Endothelial cell of umbilical vein (primary cell): ENCODE measurements at regions not wholly inside any gene's neighbourhood (a gene's known extent, or its start where the extent isn't known, plus 50 kb on each side); places are given as distances from the start of the nearest gene placed in this dataset.

Source experiments
- EZH2 ChIP-seq: IDR thresholded peaks from 2 replicates; pipeline ENCODE4 v1.6.1; 2012; ENCODE audit warnings: borderline replicate concordance, low read depth, mild to moderate bottlenecking, moderate library complexity, low read length, inconsistent platforms; ENCODE audit not compliant: severe bottlenecking
- JUN ChIP-seq: IDR thresholded peaks from 2 replicates; pipeline ENCODE4 v1.6.1; 2011; ENCODE audit warnings: borderline replicate concordance, low read depth; ENCODE audit not compliant: insufficient read length, insufficient read depth
- MYC ChIP-seq: IDR thresholded peaks from one replicate; pipeline ENCODE4 v1.6.1; 2011; ENCODE audit warnings: mild to moderate bottlenecking, low read depth, low read length
- POLR2A ChIP-seq: IDR thresholded peaks from 2 replicates; pipeline ENCODE4 v1.6.1; 2012; ENCODE audit warnings: low read depth, mild to moderate bottlenecking, control low read depth, low read length
- POLR2AphosphoS5 ChIP-seq: IDR thresholded peaks from 2 replicates; pipeline ENCODE4 v1.6.1; 2012; ENCODE audit warnings: low read depth, mild to moderate bottlenecking, control low read depth, low read length, moderate library complexity; ENCODE audit not compliant: insufficient read depth
- TF ChIP-seq, protein P1 (sequence below), 2 donors: IDR thresholded peaks; 1 replicate in 1 of 2; 2 replicates in 1 of 2; pipeline ENCODE4 v1.5.1; 2011; ENCODE audit warnings: low read length in 2 of 2, mild to moderate bottlenecking in 2 of 2, moderate library complexity in 2 of 2, control low read depth in 1 of 2, inconsistent platforms in 1 of 2, low read depth in 1 of 2; ENCODE audit not compliant: insufficient read depth in 1 of 2; ENCODE audit errors: extremely low read depth in 1 of 2

DNA sequence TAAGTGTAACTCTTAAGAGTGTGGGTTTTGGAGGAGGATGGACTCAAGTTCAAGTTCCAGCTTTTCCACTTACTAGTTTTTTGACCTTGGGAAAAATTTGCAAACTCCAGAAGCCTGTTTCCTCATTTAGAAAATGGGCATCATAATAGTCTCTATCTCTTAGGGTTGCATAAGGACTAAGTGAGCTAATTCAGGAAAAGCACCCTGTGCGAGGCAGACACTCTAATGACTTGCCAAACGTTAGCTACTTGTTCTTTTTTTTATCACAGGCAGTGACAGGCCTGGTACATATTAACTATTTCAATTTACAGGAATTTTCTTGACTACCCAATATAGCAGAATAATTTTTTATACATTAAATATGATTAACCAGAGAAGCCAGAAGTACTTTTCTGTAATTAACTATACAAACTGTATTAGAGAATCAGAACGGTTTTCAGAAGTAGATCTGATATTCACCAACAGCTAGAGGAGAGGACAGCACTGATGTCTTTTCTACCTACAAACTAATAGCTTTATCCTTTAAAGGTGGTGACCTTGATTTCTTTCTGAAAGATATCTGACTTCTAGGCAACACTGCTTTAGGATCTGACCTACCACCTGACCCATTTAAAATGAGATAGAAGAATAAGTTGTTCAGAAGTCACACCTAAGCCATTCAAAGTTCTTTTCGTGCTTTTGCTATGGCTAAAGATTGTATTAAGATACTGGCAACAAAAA is 139.6 kb upstream of the HAND2 start:
- TF ChIP-seq, protein P1, sequence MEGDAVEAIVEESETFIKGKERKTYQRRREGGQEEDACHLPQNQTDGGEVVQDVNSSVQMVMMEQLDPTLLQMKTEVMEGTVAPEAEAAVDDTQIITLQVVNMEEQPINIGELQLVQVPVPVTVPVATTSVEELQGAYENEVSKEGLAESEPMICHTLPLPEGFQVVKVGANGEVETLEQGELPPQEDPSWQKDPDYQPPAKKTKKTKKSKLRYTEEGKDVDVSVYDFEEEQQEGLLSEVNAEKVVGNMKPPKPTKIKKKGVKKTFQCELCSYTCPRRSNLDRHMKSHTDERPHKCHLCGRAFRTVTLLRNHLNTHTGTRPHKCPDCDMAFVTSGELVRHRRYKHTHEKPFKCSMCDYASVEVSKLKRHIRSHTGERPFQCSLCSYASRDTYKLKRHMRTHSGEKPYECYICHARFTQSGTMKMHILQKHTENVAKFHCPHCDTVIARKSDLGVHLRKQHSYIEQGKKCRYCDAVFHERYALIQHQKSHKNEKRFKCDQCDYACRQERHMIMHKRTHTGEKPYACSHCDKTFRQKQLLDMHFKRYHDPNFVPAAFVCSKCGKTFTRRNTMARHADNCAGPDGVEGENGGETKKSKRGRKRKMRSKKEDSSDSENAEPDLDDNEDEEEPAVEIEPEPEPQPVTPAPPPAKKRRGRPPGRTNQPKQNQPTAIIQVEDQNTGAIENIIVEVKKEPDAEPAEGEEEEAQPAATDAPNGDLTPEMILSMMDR (IDR thresholded peaks at IDR 0.05; ENCODE audit: extremely low read depth in 1 of 2, insufficient read depth in 1 of 2, low read depth in 1 of 2, low read length in 2 of 2) = no peak
- TF ChIP-seq POLR2A = no peak
- TF ChIP-seq EZH2 = no peak
- no peak for TF ChIP-seq JUN
- TF ChIP-seq POLR2AphosphoS5 = no peak
- TF ChIP-seq MYC = no peak
